RWPE2 (cell line): ENCODE measurements at regions not wholly inside any gene's neighbourhood (a gene's known extent, or its start where the extent isn't known, plus 50 kb on each side); places are given as distances from the start of the nearest gene placed in this dataset.
A peak's percentile ranks its signal among the peaks of the same experiment; 100 is the strongest.

Experiments
- ATAC-seq: fragments of 200-7000 bp; cut with Tn5 transposase; 3 replicates; pipeline ENCODE4 v1.9.1; 2021; ENCODE audit warnings: low read depth
- DNase-seq: peaks from one replicate; pipeline ENCODE4 v3.0.0-alpha.2; 2020; ENCODE audit warnings: low spot score
- H3K27ac ChIP-seq: fragments of 450-650 bp; 2 replicates; pipeline ENCODE4 v1.5.1; 2017; ENCODE audit warnings: mild to moderate bottlenecking; ENCODE audit not compliant: poor library complexity, severe bottlenecking
- H3K27me3 ChIP-seq: fragments of 250-450 bp; sonication (Bioruptor Pico); 2 replicates; pipeline ENCODE4 v1.5.1; 2021; ENCODE audit warnings: mild to moderate bottlenecking, moderate library complexity; ENCODE audit not compliant: insufficient read depth, poor library complexity, severe bottlenecking
- H3K36me3 ChIP-seq: fragments of 250-450 bp; sonication (Bioruptor Pico); 2 replicates; pipeline ENCODE4 v1.5.1; 2020; ENCODE audit warnings: low read depth, mild to moderate bottlenecking, moderate library complexity
- H3K4me1 ChIP-seq: fragments of 250-450 bp; sonication (Bioruptor Pico); 2 replicates; pipeline ENCODE4 v1.5.1; 2021; ENCODE audit warnings: mild to moderate bottlenecking, moderate library complexity; ENCODE audit not compliant: insufficient read depth, poor library complexity, severe bottlenecking
- H3K4me3 ChIP-seq: fragments of 250-450 bp; sonication (Bioruptor Pico); 2 replicates; pipeline ENCODE4 v1.5.1; 2021; ENCODE audit warnings: mild to moderate bottlenecking, moderate library complexity; ENCODE audit not compliant: severe bottlenecking
- H3K9me3 ChIP-seq: fragments of 250-450 bp; sonication (Bioruptor Pico); 2 replicates; pipeline ENCODE4 v1.5.1; 2021; ENCODE audit warnings: mild to moderate bottlenecking, moderate library complexity; ENCODE audit not compliant: severe bottlenecking
- TF ChIP-seq, protein P1 (sequence below): fragments of 450-650 bp; IDR thresholded peaks from one replicate; pipeline ENCODE4 v1.5.1; 2017; ENCODE audit warnings: mild to moderate bottlenecking, moderate library complexity; ENCODE audit not compliant: poor library complexity, severe bottlenecking

DNA sequence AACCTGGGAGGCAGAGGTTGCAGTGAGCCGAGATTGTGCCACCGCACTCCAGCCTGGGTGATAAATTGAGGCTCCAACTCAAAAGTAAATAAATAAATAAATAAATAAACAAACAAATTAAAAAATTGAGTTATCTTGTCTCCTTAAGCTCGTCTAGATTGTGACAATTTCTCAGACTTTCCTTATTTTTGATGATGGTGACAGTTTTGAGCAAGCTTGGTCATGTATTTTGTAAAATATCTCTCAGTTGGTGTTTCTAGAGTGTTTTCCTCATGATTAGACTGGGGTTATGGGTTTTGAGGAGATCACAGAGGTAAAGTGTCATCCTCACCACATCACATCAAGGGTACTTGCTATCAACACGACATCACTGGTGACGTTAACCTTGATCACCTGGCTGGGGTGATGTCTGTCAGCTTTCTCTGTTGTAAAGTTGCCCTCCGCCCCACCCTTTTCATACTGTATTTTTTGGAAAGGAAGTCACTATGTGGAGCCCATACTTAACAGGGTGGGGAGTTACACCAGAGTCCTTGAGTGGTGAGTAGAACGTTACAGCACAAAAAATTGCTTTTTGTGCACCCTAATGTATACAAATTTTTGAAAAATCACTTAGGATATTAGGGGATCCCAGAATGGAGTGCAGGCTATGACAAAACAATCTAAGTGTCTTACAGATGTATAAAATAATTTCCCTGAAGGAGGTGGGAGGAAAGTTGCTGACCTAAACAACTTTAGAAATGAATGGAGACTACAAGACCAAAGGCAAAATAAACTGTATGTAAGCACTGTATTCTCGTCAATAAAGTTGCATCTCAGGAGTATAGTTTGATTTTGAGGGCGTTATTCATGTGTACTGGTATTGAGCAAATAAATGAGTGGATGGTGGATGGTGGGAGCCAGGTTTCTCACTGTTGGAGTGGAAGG is 116.4 kb upstream of the SGK1 start:
- H3K9me3 ChIP-seq: no peaks in the 10 kb centered on the region
- H3K27me3 ChIP-seq: no peaks in the 10 kb centered on the region
- H3K4me1 ChIP-seq: peaks cover 31% of the 10 kb centered on the region
- no peak overlapping the region for H3K4me3 ChIP-seq
- DNase-seq (no peak), ATAC-seq (no peak)
- TF ChIP-seq, protein P1, sequence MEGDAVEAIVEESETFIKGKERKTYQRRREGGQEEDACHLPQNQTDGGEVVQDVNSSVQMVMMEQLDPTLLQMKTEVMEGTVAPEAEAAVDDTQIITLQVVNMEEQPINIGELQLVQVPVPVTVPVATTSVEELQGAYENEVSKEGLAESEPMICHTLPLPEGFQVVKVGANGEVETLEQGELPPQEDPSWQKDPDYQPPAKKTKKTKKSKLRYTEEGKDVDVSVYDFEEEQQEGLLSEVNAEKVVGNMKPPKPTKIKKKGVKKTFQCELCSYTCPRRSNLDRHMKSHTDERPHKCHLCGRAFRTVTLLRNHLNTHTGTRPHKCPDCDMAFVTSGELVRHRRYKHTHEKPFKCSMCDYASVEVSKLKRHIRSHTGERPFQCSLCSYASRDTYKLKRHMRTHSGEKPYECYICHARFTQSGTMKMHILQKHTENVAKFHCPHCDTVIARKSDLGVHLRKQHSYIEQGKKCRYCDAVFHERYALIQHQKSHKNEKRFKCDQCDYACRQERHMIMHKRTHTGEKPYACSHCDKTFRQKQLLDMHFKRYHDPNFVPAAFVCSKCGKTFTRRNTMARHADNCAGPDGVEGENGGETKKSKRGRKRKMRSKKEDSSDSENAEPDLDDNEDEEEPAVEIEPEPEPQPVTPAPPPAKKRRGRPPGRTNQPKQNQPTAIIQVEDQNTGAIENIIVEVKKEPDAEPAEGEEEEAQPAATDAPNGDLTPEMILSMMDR: no peak
- H3K36me3 ChIP-seq: no peaks in the 10 kb centered on the region
- no peak overlapping the region for H3K27ac ChIP-seq

DNA sequence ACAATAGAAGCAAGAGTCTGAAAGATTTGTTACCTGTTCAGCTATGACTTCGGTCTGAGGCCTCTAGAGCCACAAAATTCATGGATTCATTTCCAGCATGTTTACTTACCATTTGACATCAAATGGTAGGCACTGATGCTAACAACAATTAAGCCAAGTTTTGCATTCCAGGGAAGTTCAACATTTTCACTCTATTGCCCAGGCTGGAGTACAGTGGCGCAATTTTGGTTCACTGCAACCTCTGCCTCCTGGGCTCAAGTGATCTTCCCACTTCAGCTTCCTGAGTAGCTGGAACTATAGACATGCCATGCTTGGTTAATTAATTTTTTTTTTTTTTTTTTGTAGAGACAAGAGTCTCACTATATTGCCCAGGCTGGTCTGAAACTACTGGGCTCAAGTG is 114.1 kb upstream of the SGK1 start:
- ATAC-seq (no peak), DNase-seq (no peak)
- Histone ChIP-seq H3K27ac (peak overlapping the region; percentile 59), H3K36me3 (no peaks in the 10 kb centered on the region), H3K27me3 (no peaks in the 10 kb centered on the region), H3K4me1 (peaks cover 36% of the 10 kb centered on the region), H3K4me3 (no peak overlapping the region), H3K9me3 (no peaks in the 10 kb centered on the region)
- TF ChIP-seq, protein P1: no peak

DNA sequence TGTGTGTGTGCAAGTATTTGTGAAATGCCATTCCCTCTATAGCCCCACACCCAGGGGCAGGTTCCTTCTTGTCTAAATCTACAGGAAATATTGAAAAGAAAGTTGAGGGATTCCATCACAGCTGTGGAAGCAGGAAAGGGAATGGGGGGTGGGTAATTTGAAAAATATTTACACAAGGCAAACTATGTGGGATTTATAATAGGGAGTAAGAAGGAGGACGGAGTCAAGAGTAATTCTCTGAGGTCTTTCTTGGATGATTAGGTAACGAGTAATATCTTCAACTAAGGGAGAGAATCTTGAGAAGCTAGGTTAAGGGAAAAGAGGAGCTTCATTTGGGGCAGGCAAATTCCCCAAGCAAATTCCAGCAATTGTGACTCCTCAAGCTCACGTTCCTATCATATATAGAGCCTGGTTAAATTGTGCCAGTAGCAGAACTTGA is 113.5 kb upstream of the SGK1 start:
- Histone ChIP-seq H3K27me3 (no peaks in the 10 kb centered on the region), H3K36me3 (no peaks in the 10 kb centered on the region), H3K4me1 (peaks cover 30% of the 10 kb centered on the region), H3K9me3 (no peaks in the 10 kb centered on the region), H3K4me3 (no peak overlapping the region), H3K27ac (peak overlapping the region; percentile 59)
- DNase-seq: no peak
- TF ChIP-seq, protein P1: no peak
- peak; percentile 25 for ATAC-seq

DNA sequence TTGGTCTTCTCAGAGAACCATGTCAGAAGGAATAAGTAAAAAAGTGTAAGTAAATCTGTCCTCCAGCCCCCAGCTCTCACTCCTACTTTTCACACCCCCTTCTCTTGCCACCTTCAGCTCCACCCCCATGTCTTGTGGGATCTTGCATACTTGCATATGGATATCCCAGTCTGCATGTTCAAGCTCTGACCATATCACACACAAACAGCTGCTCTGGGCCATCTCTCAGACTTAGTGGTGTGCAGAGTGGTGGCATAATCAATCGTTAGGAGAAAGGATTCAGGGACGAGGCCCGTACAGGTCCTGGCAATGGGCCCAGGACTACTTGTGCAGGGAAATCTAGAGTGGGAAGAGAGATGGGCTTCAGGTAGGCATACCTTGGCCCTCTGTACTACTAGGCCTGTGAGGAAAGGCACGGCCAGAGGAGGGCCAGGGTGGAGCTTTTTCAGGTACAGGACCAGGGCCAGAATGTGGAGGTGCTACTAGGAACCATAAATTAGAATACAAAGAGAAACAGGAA is 112.0 kb upstream of the SGK1 start:
- H3K9me3 ChIP-seq: no peaks in the 10 kb centered on the region
- H3K36me3 ChIP-seq: no peaks in the 10 kb centered on the region
- ATAC-seq (no peak), DNase-seq (no peak)
- H3K4me1 ChIP-seq: peaks cover 28% of the 10 kb centered on the region
- H3K27me3 ChIP-seq: no peaks in the 10 kb centered on the region
- no peak overlapping the region for H3K4me3 ChIP-seq
- TF ChIP-seq, protein P1: no peak
- H3K27ac ChIP-seq: no peak overlapping the region

DNA sequence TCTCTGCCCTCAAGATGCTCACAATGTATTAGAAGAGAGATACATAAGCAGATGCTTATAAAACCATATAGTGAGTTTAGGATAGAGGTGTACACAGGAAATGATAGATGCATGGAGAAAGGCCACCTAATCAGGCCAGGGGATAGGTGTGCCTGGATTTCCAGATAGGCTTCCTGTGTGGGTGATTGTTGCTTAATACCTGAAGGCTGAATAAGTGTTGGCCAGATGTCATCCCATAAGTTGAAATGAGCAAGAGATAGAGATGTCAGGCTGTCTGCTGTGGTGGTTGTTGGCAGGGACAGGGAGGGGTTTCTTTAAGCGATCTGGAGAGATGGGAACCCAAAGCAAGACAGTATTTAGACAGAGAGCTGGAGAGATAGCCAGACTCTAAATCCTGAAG is 109.8 kb upstream of the SGK1 start:
- H3K4me1 ChIP-seq: peaks cover 47% of the 10 kb centered on the region
- H3K4me3 ChIP-seq: no peak overlapping the region
- ATAC-seq (peak; percentile 23; the same call in 1 of the 3 replicates), DNase-seq (no peak)
- TF ChIP-seq, protein P1: no peak
- peak overlapping the region; percentile 99 for H3K27ac ChIP-seq
- no peaks in the 10 kb centered on the region for H3K9me3 ChIP-seq
- no peaks in the 10 kb centered on the region for H3K27me3 ChIP-seq
- no peaks in the 10 kb centered on the region for H3K36me3 ChIP-seq
